ENCODE measurements at regions not wholly inside any gene's neighbourhood (a gene's known extent, or its start where the extent isn't known, plus 50 kb on each side); places are given as distances from the start of the nearest gene placed in this dataset.

DNA sequence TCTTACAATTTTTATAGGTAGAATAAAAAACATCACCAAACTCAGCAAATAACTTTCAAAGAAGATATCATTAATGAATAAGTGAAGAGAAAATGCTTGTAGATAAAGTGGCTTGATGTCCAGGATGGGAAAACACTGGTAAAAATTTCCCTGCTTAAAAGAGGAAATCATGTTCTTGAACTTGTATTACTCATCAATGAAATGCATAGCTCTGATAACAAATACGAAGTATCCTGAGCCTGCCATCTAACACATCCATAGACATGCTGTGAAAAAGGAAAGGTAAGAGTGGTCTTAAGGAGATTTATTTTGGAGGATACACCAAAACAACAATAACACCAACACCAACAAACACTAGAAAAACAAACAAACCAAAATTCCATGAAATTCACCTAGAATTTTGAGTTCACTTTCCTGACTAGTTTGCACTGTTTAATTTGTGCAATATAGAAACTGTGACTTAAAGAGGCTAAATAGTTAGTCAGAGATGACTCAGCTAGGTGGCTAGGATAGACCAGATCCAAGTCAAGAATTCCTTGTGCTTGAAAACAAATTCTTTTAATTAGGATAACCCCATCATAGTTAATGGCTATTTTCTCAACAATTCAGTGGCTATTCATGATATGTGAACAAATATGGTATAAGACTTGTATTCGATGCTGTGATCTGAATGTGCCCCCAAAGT is 179.8 kb upstream of the KCNK2 start:
- no peak for TF ChIP-seq CTCF (IDR thresholded peaks at IDR 0.05)
- Histone ChIP-seq H3K36me3 (ENCODE audit: insufficient read depth in 1 of 2, low read depth in 1 of 2) (no peaks in the 10 kb centered on the region), H3K27me3 (ENCODE audit: insufficient read depth in 3 of 3, low read length in 2 of 3) (no peaks in the 10 kb centered on the region), H3K4me1 (no peaks in the 10 kb centered on the region), H3K4me3 (no peak overlapping the region), H3K9me3 (no peaks in the 10 kb centered on the region), H3K27ac (no peak overlapping the region)
- intact Hi-C loops (cut with DNase I), result no loop called here
- DNase-seq, result no peak
- ATAC-seq, result no peak
- 84 to 86% (median 85%) methylated on average over 2 of the region's 2 CpGs for WGBS, 3 donors

DNA sequence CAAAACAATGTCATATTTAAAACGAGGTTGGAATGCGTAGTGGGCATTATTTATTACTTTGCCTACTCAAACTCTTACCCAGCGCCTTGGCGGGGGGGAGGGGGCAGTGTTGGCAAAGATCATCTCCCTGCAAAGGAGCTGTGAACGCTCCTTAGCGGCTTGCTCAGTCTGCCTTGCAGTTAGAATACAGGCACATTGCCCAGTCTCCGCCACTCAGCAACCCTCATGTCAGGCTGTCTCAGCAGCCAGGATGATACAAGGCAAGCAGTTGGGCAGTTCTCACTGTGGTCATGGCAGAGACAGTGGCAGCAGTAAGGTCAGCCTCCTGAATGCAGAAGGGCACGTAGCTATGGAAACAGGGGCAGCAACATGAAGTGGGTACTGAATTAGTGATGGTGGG is 170.4 kb upstream of the KCNK2 start:
- H3K36me3 ChIP-seq (ENCODE audit: insufficient read depth in 1 of 2, low read depth in 1 of 2), result no peaks in the 10 kb centered on the region
- intact Hi-C loops (cut with DNase I), result no loop called here
- H3K4me1 ChIP-seq, result no peaks in the 10 kb centered on the region
- H3K27me3 ChIP-seq (ENCODE audit: insufficient read depth in 3 of 3, low read length in 2 of 3), result no peaks in the 10 kb centered on the region
- no peak overlapping the region for H3K4me3 ChIP-seq
- no peak for DNase-seq
- 82 to 88% (median 83%) methylated on average over 8 of the region's 8 CpGs for WGBS, 3 donors
- TF ChIP-seq CTCF (IDR thresholded peaks at IDR 0.05), result no peak
- no peak for ATAC-seq
- no peak overlapping the region for H3K27ac ChIP-seq
- no peaks in the 10 kb centered on the region for H3K9me3 ChIP-seq

GRCh38 chr1:214913966-214914365 is 168.6 kb upstream of the KCNK2 start:
- TF ChIP-seq CTCF (IDR thresholded peaks at IDR 0.05), result no peak
- WGBS, 3 donors, result 43 to 46% (median 44%) methylated on average over 2 of the region's 2 CpGs
- DNase-seq, result no peak
- Histone ChIP-seq H3K36me3 (ENCODE audit: insufficient read depth in 1 of 2, low read depth in 1 of 2) (no peaks in the 10 kb centered on the region), H3K4me3 (no peak overlapping the region), H3K4me1 (no peaks in the 10 kb centered on the region), H3K27ac (no peak overlapping the region), H3K27me3 (ENCODE audit: insufficient read depth in 3 of 3, low read length in 2 of 3) (no peaks in the 10 kb centered on the region), H3K9me3 (no peaks in the 10 kb centered on the region)
- ATAC-seq, result no peak
- intact Hi-C loops (cut with DNase I), result no loop called here

DNA sequence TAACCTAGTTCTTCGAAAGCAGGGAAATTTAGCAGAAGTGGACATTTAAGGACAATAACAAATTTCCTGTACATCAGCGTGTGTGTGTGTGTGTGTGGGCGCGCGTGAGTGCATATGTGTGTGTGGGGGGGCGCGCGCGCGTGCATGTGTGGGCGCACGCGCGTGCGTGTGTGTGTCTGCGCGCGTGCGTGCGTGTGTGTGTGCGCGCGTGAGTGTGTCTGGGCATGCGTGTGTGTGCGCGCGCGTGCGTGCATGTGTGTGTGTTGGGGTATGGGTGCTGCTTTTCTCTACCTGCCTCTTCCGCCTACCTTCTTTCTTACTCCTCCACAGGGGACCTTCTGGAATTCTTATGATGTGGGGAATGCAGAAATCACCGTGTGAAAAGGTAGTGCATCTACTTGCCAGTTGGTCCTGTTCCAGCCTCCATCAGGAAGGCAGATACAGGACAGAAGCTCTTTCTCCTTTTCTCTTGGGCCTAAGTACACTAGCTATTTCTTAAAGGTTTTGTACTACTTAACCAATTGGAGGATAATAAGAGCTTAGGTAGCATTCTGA is 165.4 kb upstream of the KCNK2 start:
- intact Hi-C loops (cut with DNase I), result no loop called here
- H3K4me3 ChIP-seq, result no peak overlapping the region
- H3K9me3 ChIP-seq, result no peaks in the 10 kb centered on the region
- no peak overlapping the region for H3K27ac ChIP-seq
- H3K4me1 ChIP-seq, result no peaks in the 10 kb centered on the region
- H3K36me3 ChIP-seq (ENCODE audit: insufficient read depth in 1 of 2, low read depth in 1 of 2), result no peaks in the 10 kb centered on the region
- ATAC-seq, result no peak
- TF ChIP-seq CTCF (IDR thresholded peaks at IDR 0.05), result no peak
- H3K27me3 ChIP-seq (ENCODE audit: insufficient read depth in 3 of 3, low read length in 2 of 3), result no peaks in the 10 kb centered on the region
- WGBS, 3 donors, result 85 to 91% (median 87%) methylated on average over 31 of the region's 31 CpGs
- no peak for DNase-seq

GRCh38 chr1:214918745-214919144 is 163.8 kb upstream of the KCNK2 start:
- H3K27me3 ChIP-seq (ENCODE audit: insufficient read depth in 3 of 3, low read length in 2 of 3), result no peaks in the 10 kb centered on the region
- no peak overlapping the region for H3K4me3 ChIP-seq
- no peaks in the 10 kb centered on the region for H3K4me1 ChIP-seq
- H3K27ac ChIP-seq, result no peak overlapping the region
- intact Hi-C loops (cut with DNase I), result no loop called here
- 61 to 72% (median 66%) methylated on average over 4 of the region's 4 CpGs for WGBS, 3 donors
- no peak for TF ChIP-seq CTCF (IDR thresholded peaks at IDR 0.05)
- ATAC-seq (no peak), DNase-seq (no peak)
- H3K36me3 ChIP-seq (ENCODE audit: insufficient read depth in 1 of 2, low read depth in 1 of 2), result no peaks in the 10 kb centered on the region
- H3K9me3 ChIP-seq, result no peaks in the 10 kb centered on the region

Measured in psoas muscle (tissue), 7 donors.